Caco-2 (cell line): ENCODE measurements at regions not wholly inside any gene's neighbourhood (a gene's known extent, or its start where the extent isn't known, plus 50 kb on each side); places are given as distances from the start of the nearest gene placed in this dataset.

Source experiments
- BruUV-seq: library from RNA; stranded (reverse); fragments of 400-500 nt; replicated peaks from 2 replicates; lab custom pipeline; 2021; lab: Mats Ljungman, UMichigan
- CTCF ChIA-PET: fragments of 300-600 bp; sonication (Branson Sonifier 250); formaldehyde crosslinking; loops from one replicate; lab custom pipeline; 2022; ENCODE audit warnings: antibody characterized with exemption; lab: Charles Lee
- POLR2A ChIA-PET: fragments of 300-600 bp; sonication (Branson Sonifier 250); formaldehyde crosslinking; loops from one replicate; lab custom pipeline; 2022; ENCODE audit warnings: antibody characterized with exemption; lab: Charles Lee
- DNase-seq, 2 experiments: peaks; one replicate each; pipeline versions ENCODE4 v3.0.0 to v3.0.0-alpha.2; 2020 to 2022
- H3K27me3 ChIP-seq: replicated peaks from 2 replicates; pipeline ENCODE4 v1.6.0; 2011; ENCODE audit warnings: low read length; ENCODE audit not compliant: control insufficient read depth, insufficient read depth
- H3K36me3 ChIP-seq: 2 replicates; pipeline ENCODE4 v1.5.1; 2011; ENCODE audit warnings: low read length; ENCODE audit not compliant: control insufficient read depth, insufficient read depth
- H3K4me1 ChIP-seq: fragments of 250-450 bp; sonication (Bioruptor Pico); 2 replicates; pipeline ENCODE4 v1.5.1; 2020; ENCODE audit warnings: mild to moderate bottlenecking
- H3K4me3 ChIP-seq: 2 replicates; pipeline ENCODE4 v1.5.1; 2011; ENCODE audit warnings: low read depth, mild to moderate bottlenecking, control low read depth, low read length
- H3K9me3 ChIP-seq: fragments of 250-450 bp; sonication (Bioruptor Pico); 2 replicates; pipeline ENCODE4 v1.5.1; 2020; ENCODE audit warnings: mild to moderate bottlenecking, moderate library complexity
- H3K27ac Mint-ChIP-seq: one replicate; pipeline ENCODE4 v1.8.0; 2022; ENCODE audit warnings: mixed read lengths; ENCODE audit not compliant: unreplicated experiment
- H3K27me3 Mint-ChIP-seq: one replicate; pipeline ENCODE4 v1.8.0; 2022; ENCODE audit warnings: mixed read lengths; ENCODE audit not compliant: insufficient read depth, unreplicated experiment
- H3K36me3 Mint-ChIP-seq: one replicate; pipeline ENCODE4 v1.8.0; 2022; ENCODE audit warnings: mild to moderate bottlenecking, mixed read lengths; ENCODE audit not compliant: insufficient read depth, unreplicated experiment
- H3K4me1 Mint-ChIP-seq: one replicate; pipeline ENCODE4 v1.8.0; 2022; ENCODE audit warnings: low read depth, mixed read lengths; ENCODE audit not compliant: unreplicated experiment
- H3K4me3 Mint-ChIP-seq: one replicate; pipeline ENCODE4 v1.8.0; 2022; ENCODE audit warnings: mild to moderate bottlenecking, moderate library complexity, mixed read lengths; ENCODE audit not compliant: unreplicated experiment
- H3K9me3 Mint-ChIP-seq: one replicate; pipeline ENCODE4 v1.8.0; 2022; ENCODE audit warnings: mixed read lengths; ENCODE audit not compliant: unreplicated experiment
- intact Hi-C: fragments of 100-400 bp; cut with micrococcal nuclease; formaldehyde crosslinking; loops from one replicate; pipeline ENCODE4 v1.10.0; 2022; ENCODE audit not compliant: unreplicated experiment
- TF ChIP-seq, protein P1 (sequence below), 2 experiments: fragments of 200-600 bp in 1 of 2; IDR thresholded peaks; 1 replicate in 1 of 2; 2 replicates in 1 of 2; pipeline versions ENCODE4 v1.5.1 to v1.8.0; 2011 to 2022; ENCODE audit warnings: antibody characterized with exemption in 1 of 2, control low read depth in 1 of 2, inconsistent platforms in 1 of 2, low read depth in 1 of 2, low read length in 1 of 2, mild to moderate bottlenecking in 1 of 2, moderate library complexity in 1 of 2; ENCODE audit not compliant: insufficient read depth in 1 of 2, severe bottlenecking in 1 of 2, unreplicated experiment in 1 of 2

DNA sequence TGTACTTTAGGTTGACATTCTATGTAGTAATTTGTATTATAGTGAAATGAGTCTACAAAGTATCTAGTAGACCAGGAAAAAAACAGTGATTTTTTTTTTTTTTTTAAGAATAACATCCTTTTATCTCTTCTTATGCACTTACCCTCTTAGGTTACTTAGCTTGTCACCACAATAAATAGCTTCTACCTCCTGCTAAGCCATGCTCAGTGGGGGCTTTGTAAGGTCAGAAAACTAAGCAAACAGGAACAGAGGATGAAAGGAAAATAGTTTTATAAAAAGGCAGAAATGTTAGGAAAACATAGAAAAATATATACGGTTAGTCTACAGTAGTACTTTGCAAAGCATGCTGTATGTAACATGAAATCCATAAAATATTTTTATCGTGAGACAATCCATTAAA lies 385.3 kb upstream of the ATXN7L3B start:
- Histone ChIP-seq H3K4me3 (no peak overlapping the region), H3K4me1 (no peaks in the 10 kb centered on the region), H3K36me3 (no peaks in the 10 kb centered on the region), H3K27me3 (no peaks in the 10 kb centered on the region), H3K9me3 (no peaks in the 10 kb centered on the region)
- POLR2A ChIA-PET, result no interaction called here
- Mint-ChIP-seq H3K4me3 (no peak overlapping the region), H3K9me3 (no peaks in the 10 kb centered on the region), H3K27ac (no peak overlapping the region), H3K36me3 (no peaks in the 10 kb centered on the region), H3K4me1 (no peaks in the 10 kb centered on the region), H3K27me3 (no peaks in the 10 kb centered on the region)
- TF ChIP-seq, protein P1, sequence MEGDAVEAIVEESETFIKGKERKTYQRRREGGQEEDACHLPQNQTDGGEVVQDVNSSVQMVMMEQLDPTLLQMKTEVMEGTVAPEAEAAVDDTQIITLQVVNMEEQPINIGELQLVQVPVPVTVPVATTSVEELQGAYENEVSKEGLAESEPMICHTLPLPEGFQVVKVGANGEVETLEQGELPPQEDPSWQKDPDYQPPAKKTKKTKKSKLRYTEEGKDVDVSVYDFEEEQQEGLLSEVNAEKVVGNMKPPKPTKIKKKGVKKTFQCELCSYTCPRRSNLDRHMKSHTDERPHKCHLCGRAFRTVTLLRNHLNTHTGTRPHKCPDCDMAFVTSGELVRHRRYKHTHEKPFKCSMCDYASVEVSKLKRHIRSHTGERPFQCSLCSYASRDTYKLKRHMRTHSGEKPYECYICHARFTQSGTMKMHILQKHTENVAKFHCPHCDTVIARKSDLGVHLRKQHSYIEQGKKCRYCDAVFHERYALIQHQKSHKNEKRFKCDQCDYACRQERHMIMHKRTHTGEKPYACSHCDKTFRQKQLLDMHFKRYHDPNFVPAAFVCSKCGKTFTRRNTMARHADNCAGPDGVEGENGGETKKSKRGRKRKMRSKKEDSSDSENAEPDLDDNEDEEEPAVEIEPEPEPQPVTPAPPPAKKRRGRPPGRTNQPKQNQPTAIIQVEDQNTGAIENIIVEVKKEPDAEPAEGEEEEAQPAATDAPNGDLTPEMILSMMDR (IDR thresholded peaks at IDR 0.05; ENCODE audit: insufficient read depth in 1 of 2, low read depth in 1 of 2, low read length in 1 of 2, severe bottlenecking in 1 of 2, unreplicated experiment in 1 of 2), result no peak
- intact Hi-C loops, result no loop called here
- CTCF ChIA-PET, result no interaction called here
- no peak for DNase-seq
- BruUV-seq, result no TSS peak

GRCh38 chr12:74166096-74166495 lies 371.5 kb upstream of the ATXN7L3B start:
- DNase-seq, result no peak
- Histone ChIP-seq H3K27me3 (no peaks in the 10 kb centered on the region), H3K36me3 (no peaks in the 10 kb centered on the region), H3K9me3 (no peaks in the 10 kb centered on the region), H3K4me1 (no peaks in the 10 kb centered on the region), H3K4me3 (no peak overlapping the region)
- peaks cover 7% of the 10 kb centered on the region for H3K4me1 Mint-ChIP-seq
- no peaks in the 10 kb centered on the region for H3K9me3 Mint-ChIP-seq
- CTCF ChIA-PET, result no interaction called here
- H3K4me3 Mint-ChIP-seq, result no peak overlapping the region
- TF ChIP-seq, protein P1 (IDR thresholded peaks at IDR 0.05; ENCODE audit: insufficient read depth in 1 of 2, low read depth in 1 of 2, low read length in 1 of 2, severe bottlenecking in 1 of 2, unreplicated experiment in 1 of 2), result no peak
- POLR2A ChIA-PET, result no interaction called here
- H3K36me3 Mint-ChIP-seq, result no peaks in the 10 kb centered on the region
- no TSS peak for BruUV-seq
- H3K27ac Mint-ChIP-seq, result no peak overlapping the region
- no peaks in the 10 kb centered on the region for H3K27me3 Mint-ChIP-seq
- intact Hi-C loops, result no loop called here

- POLR2A ChIA-PET, result no interaction called here
- no peak for DNase-seq
- intact Hi-C loops, result loop anchor here (10.0 kb wide), 1 partner anchor 125 kb away; no protein-coding TSS in a partner anchor
- H3K36me3 ChIP-seq, result no peaks in the 10 kb centered on the region
- peaks cover 2% of the 10 kb centered on the region for H3K4me1 Mint-ChIP-seq
- no peak overlapping the region for H3K4me3 ChIP-seq
- H3K9me3 Mint-ChIP-seq, result peaks cover 4% of the 10 kb centered on the region
- no peaks in the 10 kb centered on the region for H3K27me3 ChIP-seq
- H3K4me1 ChIP-seq, result peaks cover 7% of the 10 kb centered on the region
- no peak overlapping the region for H3K27ac Mint-ChIP-seq
- H3K9me3 ChIP-seq, result peaks cover 17% of the 10 kb centered on the region
- H3K4me3 Mint-ChIP-seq, result no peak overlapping the region
- no peaks in the 10 kb centered on the region for H3K27me3 Mint-ChIP-seq
- peaks cover 2% of the 10 kb centered on the region for H3K36me3 Mint-ChIP-seq
- no TSS peak for BruUV-seq
- CTCF ChIA-PET, result no interaction called here
- TF ChIP-seq, protein P1 (IDR thresholded peaks at IDR 0.05; ENCODE audit: insufficient read depth in 1 of 2, low read depth in 1 of 2, low read length in 1 of 2, severe bottlenecking in 1 of 2, unreplicated experiment in 1 of 2), result no peak
Measured at GRCh38 chr12:74169607-74170006, 368.0 kb upstream of the ATXN7L3B start.
